ENCODE measurements at regions not wholly inside any gene's neighbourhood (a gene's known extent, or its start where the extent isn't known, plus 50 kb on each side); places are given as distances from the start of the nearest gene placed in this dataset.

GRCh38 chr3:24830230-24831152 lies 335.8 kb upstream of the THRB start:
- TF ChIP-seq CTCF (IDR thresholded peaks at IDR 0.05) = no peak
- TF ChIP-seq POLR2A (IDR thresholded peaks at IDR 0.05) = no peak
- no peak for TF ChIP-seq POLR2AphosphoS5 (IDR thresholded peaks at IDR 0.05)
- TF ChIP-seq EP300 (IDR thresholded peaks at IDR 0.05) = no peak

All from suprapubic skin (tissue), 4 donors.